Breast epithelium (tissue), 4 donors: ENCODE measurements at regions not wholly inside any gene's neighbourhood (a gene's known extent, or its start where the extent isn't known, plus 50 kb on each side); places are given as distances from the start of the nearest gene placed in this dataset.

ENCODE experiments used
- DNase-seq, 2 donors: peaks; one replicate each; pipeline ENCODE4 v3.0.0-alpha.2; 2019; ENCODE audit warnings: low spot score in 2 of 2
- H3K27ac ChIP-seq, 2 donors: fragments of 200-600 bp; sonication (generic) in 1 of 2; one replicate each; pipeline ENCODE4 v1.5.1; 2016 to 2019; ENCODE audit warnings: mild to moderate bottlenecking in 1 of 2
- H3K27me3 ChIP-seq, 2 donors: fragments of 200-600 bp; sonication (generic) in 1 of 2; one replicate each; pipeline versions ENCODE4 v1.5.1 to v1.6.0; 2017 to 2019; ENCODE audit warnings: control low read depth in 1 of 2, mild to moderate bottlenecking in 1 of 2
- H3K36me3 ChIP-seq: fragments of 200-600 bp; one replicate; pipeline ENCODE4 v1.5.1; 2019
- H3K4me1 ChIP-seq, 2 donors: fragments of 200-600 bp; sonication (generic); one replicate each; pipeline ENCODE4 v1.5.1; 2016 to 2019; ENCODE audit warnings: control low read depth in 1 of 2
- H3K4me3 ChIP-seq, 3 donors: fragments of 200-600 bp; sonication (generic); 1 replicate in 2 of 3; 2 replicates in 1 of 3; pipeline ENCODE4 v1.5.1; 2016 to 2019; ENCODE audit warnings: mild to moderate bottlenecking in 3 of 3, moderate library complexity in 2 of 3
- H3K9me3 ChIP-seq, 2 donors: fragments of 200-600 bp; sonication (generic) in 1 of 2; one replicate each; pipeline ENCODE4 v1.5.1; 2016 to 2019; ENCODE audit warnings: control low read depth in 1 of 2
- POLR2A ChIP-seq: fragments of 450-650 bp; IDR thresholded peaks from one replicate; pipeline ENCODE4 v1.6.1; 2016; ENCODE audit warnings: antibody characterized with exemption, mild to moderate bottlenecking, moderate library complexity
- POLR2AphosphoS5 ChIP-seq, 3 donors: sonication (generic); formaldehyde crosslinking; IDR thresholded peaks; one replicate each; pipeline ENCODE4 v1.6.1; 2017; ENCODE audit warnings: antibody characterized with exemption in 3 of 3
- intact Hi-C: fragments of 100-400 bp; cut with DNase I; formaldehyde crosslinking; loops from one replicate; pipeline ENCODE4 v1.15.1; 2023; ENCODE audit warnings: low total_unique reads
- TF ChIP-seq, protein P1 (sequence below), 3 donors: fragments of 450-650 bp; IDR thresholded peaks; one replicate each; pipeline ENCODE4 v1.5.1; 2016 to 2017; ENCODE audit warnings: antibody characterized with exemption in 3 of 3, mild to moderate bottlenecking in 3 of 3, moderate library complexity in 3 of 3

DNA sequence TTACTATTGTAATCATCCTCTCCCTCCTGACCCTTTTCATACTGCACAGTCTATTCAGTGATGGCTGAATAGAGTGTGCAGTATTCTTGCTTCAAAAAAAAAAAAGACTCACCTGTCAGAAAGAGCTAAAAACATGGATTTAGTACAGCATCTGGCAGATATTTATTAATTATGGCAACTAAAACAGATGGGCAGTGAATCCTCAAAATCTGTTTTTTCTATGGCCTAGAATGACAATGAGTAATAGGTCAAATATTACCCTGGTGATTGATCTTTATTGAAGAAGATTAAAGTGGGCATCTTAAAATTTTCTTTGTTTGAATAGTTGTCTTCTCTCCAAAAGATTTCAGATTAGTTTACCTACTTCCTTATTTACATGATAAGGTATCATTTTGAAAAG lies 543.6 kb downstream of the FOXG1 start:
- DNase-seq = no peak
- no peaks in the 10 kb centered on the region for H3K4me1 ChIP-seq
- H3K27me3 ChIP-seq = no peaks in the 10 kb centered on the region
- no peak overlapping the region for H3K27ac ChIP-seq
- TF ChIP-seq, protein P1, sequence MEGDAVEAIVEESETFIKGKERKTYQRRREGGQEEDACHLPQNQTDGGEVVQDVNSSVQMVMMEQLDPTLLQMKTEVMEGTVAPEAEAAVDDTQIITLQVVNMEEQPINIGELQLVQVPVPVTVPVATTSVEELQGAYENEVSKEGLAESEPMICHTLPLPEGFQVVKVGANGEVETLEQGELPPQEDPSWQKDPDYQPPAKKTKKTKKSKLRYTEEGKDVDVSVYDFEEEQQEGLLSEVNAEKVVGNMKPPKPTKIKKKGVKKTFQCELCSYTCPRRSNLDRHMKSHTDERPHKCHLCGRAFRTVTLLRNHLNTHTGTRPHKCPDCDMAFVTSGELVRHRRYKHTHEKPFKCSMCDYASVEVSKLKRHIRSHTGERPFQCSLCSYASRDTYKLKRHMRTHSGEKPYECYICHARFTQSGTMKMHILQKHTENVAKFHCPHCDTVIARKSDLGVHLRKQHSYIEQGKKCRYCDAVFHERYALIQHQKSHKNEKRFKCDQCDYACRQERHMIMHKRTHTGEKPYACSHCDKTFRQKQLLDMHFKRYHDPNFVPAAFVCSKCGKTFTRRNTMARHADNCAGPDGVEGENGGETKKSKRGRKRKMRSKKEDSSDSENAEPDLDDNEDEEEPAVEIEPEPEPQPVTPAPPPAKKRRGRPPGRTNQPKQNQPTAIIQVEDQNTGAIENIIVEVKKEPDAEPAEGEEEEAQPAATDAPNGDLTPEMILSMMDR (IDR thresholded peaks at IDR 0.05) = no peak
- TF ChIP-seq POLR2AphosphoS5 (IDR thresholded peaks at IDR 0.05) (no peak), POLR2A (no peak)
- no peaks in the 10 kb centered on the region for H3K36me3 ChIP-seq
- intact Hi-C loops = no loop called here
- no peaks in the 10 kb centered on the region for H3K9me3 ChIP-seq
- H3K4me3 ChIP-seq = no peak overlapping the region

DNA sequence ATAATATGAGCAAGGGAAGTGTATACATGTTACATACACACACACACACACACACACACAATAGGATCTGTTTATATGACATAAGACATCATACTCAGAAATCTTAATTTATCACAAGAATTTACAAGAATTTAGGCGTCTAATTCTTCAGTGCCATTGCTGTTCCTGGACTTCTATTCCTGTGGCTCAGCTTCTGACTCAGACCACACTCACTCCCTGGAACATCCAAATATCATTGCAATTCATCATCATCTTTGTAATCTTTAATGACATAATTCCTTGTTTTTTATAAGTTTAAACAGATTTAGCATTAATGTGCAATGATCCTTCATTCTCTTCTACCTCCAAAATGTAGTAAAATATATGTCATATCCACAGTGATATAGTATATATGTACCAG lies 544.2 kb downstream of the FOXG1 start:
- intact Hi-C loops = no loop called here
- TF ChIP-seq, protein P1 (IDR thresholded peaks at IDR 0.05) = no peak
- no peak for TF ChIP-seq POLR2A
- Histone ChIP-seq H3K27ac (no peak overlapping the region), H3K9me3 (no peaks in the 10 kb centered on the region), H3K4me3 (no peak overlapping the region), H3K27me3 (no peaks in the 10 kb centered on the region), H3K4me1 (no peaks in the 10 kb centered on the region), H3K36me3 (no peaks in the 10 kb centered on the region)
- no peak for DNase-seq

DNA sequence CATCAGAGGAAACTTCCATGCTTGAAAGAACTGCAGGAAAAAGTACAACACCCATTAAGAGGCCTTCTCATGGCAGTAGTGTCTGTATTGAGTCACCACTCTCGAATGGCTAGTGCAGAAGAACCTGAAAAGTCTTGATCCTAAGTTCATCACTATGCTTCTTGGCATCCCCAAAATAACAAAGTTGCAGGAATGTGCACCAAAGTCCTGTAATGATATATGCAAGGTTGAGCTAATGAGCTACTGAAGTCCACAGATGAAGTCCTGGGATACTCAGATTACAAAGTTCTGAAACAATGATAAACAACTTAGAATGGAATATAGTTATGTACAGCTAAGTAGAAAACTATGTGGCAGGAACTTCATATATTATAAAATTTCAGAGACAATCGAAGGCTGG lies 545.4 kb downstream of the FOXG1 start:
- intact Hi-C loops = no loop called here
- H3K4me3 ChIP-seq = no peak overlapping the region
- no peaks in the 10 kb centered on the region for H3K9me3 ChIP-seq
- no peak for TF ChIP-seq POLR2AphosphoS5 (IDR thresholded peaks at IDR 0.05)
- no peak for TF ChIP-seq POLR2A
- TF ChIP-seq, protein P1 (IDR thresholded peaks at IDR 0.05) = no peak
- H3K4me1 ChIP-seq = no peaks in the 10 kb centered on the region
- H3K27me3 ChIP-seq = no peaks in the 10 kb centered on the region
- DNase-seq = no peak
- H3K27ac ChIP-seq = no peak overlapping the region
- H3K36me3 ChIP-seq = no peaks in the 10 kb centered on the region

DNA sequence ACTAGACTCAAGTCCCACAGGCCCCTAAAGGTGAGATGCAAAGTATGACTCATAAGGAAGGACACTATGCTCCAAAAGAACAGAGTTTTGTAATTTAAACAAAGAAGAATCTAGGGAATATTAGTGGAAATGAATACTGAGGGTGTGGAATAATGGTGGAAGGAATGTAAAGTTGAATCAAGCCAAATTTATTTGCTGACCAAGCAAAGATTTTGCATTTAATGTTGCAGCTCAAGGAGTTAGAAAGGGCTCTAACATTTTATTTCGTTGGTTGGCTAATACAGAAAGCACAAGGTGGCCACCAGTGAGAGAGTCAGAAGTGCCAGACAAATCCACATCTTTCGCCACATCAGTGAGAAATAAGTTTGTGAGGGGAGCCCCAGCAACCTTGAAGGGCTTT lies 550.3 kb downstream of the FOXG1 start:
- TF ChIP-seq, protein P1 (IDR thresholded peaks at IDR 0.05) = no peak
- TF ChIP-seq POLR2A (no peak), POLR2AphosphoS5 (IDR thresholded peaks at IDR 0.05) (no peak)
- Histone ChIP-seq H3K4me1 (no peaks in the 10 kb centered on the region), H3K4me3 (no peak overlapping the region), H3K9me3 (no peaks in the 10 kb centered on the region), H3K27me3 (no peaks in the 10 kb centered on the region), H3K36me3 (no peaks in the 10 kb centered on the region), H3K27ac (no peak overlapping the region)
- intact Hi-C loops = no loop called here
- no peak for DNase-seq

DNA sequence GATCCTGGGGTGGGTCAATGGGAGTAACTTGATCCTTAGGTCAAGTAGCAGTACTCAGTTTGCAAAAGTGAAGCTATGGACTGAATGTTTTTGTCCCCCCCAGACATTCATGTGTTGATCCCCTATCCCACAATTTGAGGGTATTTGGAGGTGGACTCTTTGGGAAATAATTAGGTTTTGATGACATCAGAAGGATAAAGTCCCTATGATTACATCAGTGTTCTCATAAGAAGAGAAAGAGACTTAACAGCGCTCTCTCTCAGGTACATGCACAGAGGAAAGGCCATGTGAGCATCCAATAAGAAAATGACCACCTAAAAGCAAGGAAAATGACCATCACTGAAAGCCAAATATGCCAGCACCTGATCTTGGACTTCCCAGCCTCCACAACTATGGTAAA lies 550.8 kb downstream of the FOXG1 start:
- H3K9me3 ChIP-seq = no peaks in the 10 kb centered on the region
- no peak overlapping the region for H3K27ac ChIP-seq
- no peaks in the 10 kb centered on the region for H3K27me3 ChIP-seq
- intact Hi-C loops = no loop called here
- DNase-seq = no peak
- TF ChIP-seq POLR2AphosphoS5 (IDR thresholded peaks at IDR 0.05) (no peak), POLR2A (no peak)
- TF ChIP-seq, protein P1 (IDR thresholded peaks at IDR 0.05) = no peak
- no peaks in the 10 kb centered on the region for H3K4me1 ChIP-seq
- no peaks in the 10 kb centered on the region for H3K36me3 ChIP-seq
- no peak overlapping the region for H3K4me3 ChIP-seq
